Stimulated activated CD4-positive, alpha-beta T cell treated with anti-CD3 and anti-CD28 coated beads, Interleukin-1b, Interleukin-23, amount 100 ng/mL, for 24 hours (primary cell): ENCODE measurements at regions not wholly inside any gene's neighbourhood (a gene's known extent, or its start where the extent isn't known, plus 50 kb on each side); places are given as distances from the start of the nearest gene placed in this dataset.
"Not testable (repeated sequence)": the region's sequence is repeated elsewhere in the genome, so short reads cannot be mapped to it uniquely, and the experiment has no call there.

Experiments
- DNase-seq, 4 experiments: peaks; one replicate each; pipeline ENCODE4 v3.0.0-alpha.2; 2020; ENCODE audit warnings: low read depth in 4 of 4, low spot score in 1 of 4

GRCh38 chr12:67893022-67893580 lies 96.1 kb upstream of the IFNG-AS1 start:
- no peak for DNase-seq

- DNase-seq: not testable (repeated sequence)
Observed at GRCh38 chr12:67900418-67900817, 88.8 kb upstream of the IFNG-AS1 start.

GRCh38 chr12:67909091-67909531 lies 80.1 kb upstream of the IFNG-AS1 start:
- no peak for DNase-seq

GRCh38 chr12:67909681-67910080 lies 79.6 kb upstream of the IFNG-AS1 start:
- DNase-seq: no peak

GRCh38 chr12:67910360-67911274 lies 78.6 kb upstream of the IFNG-AS1 start:
- DNase-seq: no peak

DNA sequence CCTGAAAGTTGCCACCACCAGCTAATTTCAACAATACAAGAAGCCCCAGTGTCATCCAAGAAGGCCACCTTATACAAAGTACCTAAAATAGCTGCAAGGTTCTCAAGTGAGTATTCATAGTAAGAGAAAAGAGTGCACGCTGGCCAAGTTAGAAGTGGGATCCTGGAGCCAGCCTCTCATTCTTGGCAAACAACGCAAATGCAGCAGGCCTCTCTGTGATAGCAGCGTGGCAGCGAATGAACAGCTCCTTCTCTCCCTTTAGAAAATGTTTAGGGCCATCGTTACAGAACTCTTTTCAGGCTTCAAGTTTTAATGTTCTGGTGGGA lies 78.0 kb upstream of the IFNG-AS1 start:
- DNase-seq: no peak

DNA sequence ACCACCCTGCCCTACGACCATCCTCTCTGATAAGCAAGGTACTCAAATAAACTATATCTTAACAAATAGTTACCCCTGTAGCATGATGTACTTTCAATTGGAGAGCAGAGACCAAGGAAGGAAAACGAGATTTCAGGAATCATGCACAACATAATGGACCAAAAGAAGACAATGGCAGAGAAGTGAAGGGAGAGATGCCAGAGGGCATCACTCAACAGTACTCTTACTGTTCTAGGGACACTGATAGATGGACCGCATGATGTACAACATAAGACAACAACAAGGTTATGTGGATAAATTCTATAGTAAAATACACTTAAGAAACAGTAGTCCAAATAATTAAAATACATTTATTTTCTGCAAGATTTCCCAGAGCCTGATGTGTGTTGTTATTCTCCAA lies 77.5 kb upstream of the IFNG-AS1 start:
- DNase-seq: no peak

GRCh38 chr12:67915335-67915851 lies 73.9 kb upstream of the IFNG-AS1 start:
- DNase-seq: no peak

GRCh38 chr12:67916266-67916970 lies 72.8 kb upstream of the IFNG-AS1 start:
- DNase-seq: no peak

- DNase-seq: no peak
Observed at GRCh38 chr12:67917811-67918210, 71.4 kb upstream of the IFNG-AS1 start.

DNA sequence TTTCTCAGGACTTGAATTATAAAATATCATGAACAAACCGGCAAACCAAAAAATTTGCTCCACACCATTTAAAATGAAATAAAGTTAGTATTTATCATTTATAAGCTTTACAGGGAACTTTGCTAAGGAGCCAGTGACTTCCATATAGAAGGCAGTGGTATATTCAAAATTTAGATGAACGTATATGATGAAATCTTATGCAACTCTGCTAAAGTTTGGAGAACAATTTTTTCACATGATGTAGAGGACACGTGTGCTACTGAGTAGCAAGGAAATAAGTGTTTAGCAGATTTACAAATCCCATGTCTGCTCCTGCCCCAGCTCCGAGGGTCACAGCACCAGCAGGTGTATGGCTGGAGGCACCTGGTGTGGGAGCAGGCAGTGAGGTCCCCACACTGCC lies 70.8 kb upstream of the IFNG-AS1 start:
- DNase-seq: no peak

DNA sequence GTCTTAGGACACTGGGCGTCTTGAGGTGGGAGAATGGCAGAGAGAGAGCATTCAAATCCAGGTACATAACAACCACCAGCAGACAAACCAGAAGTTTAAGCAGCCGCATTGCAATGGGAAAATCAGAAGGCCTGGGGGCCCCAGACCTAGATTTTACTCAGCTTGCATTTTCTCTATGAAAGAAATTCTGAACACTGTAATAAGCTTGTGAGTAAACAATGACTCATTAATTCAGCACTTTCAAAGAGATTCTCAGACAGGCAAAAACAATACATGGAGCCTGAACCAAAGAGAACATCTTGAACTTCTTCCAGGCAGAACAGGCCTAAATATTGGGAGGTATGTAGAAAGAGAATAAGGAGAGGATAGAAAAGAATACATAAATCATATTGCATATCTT lies 69.8 kb upstream of the IFNG-AS1 start:
- no peak for DNase-seq

DNA sequence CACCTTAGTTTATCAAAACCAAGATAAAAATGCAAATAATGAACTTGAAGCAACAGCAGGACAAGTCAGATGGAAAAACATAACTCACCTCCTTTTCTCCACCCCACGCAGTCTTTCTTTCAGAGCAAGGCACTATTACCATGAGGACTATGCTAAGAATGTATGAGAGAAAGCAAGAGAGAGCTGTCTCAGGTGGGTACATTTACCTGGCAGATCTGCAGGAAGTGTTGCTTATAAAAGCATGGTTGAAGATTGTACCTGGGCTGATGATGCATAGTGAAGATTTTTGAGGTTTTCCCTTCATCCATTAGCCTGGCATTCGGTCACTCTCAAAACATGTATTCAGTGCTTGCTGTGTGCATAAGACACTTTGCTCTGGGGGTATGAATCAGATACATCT lies 68.8 kb upstream of the IFNG-AS1 start:
- no peak for DNase-seq

GRCh38 chr12:67921286-67921685 lies 68.0 kb upstream of the IFNG-AS1 start:
- no peak for DNase-seq

DNA sequence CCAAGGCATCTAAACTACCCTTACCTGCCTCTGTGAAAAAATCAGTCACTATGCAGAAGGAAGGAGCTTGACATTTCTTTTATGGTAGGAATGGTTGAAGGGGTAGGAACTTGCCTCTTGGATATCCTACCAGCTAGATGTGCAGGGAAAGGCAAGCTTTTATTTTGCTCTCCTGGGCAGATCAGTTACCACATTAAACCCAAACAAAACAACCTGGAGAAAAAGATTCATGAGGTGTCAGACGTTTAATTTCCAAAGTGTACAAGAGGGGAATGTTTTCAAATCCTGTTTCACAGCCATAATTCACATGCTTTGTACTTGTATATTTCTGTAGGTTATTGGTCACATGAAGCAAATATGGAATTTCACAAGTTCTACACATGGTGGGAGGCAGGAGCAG lies 67.0 kb upstream of the IFNG-AS1 start:
- DNase-seq: no peak

DNA sequence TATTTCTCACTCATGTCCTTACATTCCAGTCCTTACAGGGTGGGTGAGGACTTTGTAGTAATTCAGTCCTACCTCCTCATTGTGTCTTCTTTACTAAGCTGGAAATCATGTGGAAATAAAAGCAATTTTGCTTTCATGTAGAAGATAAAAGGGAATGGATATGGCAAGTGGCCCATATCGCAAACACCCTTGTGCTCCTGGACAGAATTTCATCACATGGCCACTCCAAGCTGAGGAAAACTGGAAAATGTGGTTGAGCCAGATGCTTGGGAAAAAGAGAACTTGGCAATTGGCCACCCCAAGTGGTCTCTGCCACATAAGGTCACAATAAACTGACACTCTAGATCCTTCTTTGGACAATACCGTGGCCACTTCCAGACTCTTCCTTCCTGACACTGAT lies 64.2 kb upstream of the IFNG-AS1 start:
- DNase-seq: no peak

GRCh38 chr12:67925552-67925951 lies 63.7 kb upstream of the IFNG-AS1 start:
- DNase-seq: no peak

DNA sequence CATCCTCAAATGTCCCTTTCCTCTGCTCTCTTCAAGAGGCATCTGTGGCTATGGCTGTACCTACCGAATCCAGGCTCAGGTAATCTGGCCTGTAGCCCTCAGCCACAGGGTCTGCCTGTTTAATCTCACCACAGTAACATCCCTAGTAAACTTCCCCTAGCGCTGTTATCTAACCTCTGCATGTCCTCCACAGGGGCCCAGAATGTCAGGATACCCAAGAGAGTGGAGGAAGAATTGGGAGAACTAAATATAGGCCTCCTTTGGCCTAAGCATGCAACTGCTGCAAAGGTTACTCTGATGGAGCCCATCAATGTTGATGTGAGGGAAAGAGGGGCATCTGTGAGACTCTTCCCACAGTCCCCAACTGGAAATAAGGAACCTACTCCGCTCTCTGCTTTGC lies 63.2 kb upstream of the IFNG-AS1 start:
- DNase-seq: no peak

GRCh38 chr12:67927324-67927723 lies 61.9 kb upstream of the IFNG-AS1 start:
- DNase-seq: no peak

DNA sequence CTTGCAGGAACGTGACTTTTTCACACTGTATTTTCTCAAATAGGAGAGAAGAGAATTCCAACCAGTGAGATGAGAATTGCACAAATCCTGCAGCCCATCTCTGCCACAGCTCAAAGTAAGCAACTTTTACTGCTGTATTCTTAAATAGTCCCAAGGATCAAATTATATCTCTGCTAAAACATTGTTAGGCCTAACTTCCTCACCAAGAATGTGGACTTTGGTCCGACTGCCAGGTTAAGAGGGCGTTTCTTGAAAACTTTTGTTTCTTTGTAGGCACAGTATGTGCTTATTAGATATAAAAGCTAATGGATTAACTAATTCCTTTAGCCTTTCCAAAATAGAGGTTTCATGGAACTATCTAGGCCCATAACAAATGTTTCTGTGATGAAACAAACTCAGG lies 61.4 kb upstream of the IFNG-AS1 start:
- DNase-seq: no peak

DNA sequence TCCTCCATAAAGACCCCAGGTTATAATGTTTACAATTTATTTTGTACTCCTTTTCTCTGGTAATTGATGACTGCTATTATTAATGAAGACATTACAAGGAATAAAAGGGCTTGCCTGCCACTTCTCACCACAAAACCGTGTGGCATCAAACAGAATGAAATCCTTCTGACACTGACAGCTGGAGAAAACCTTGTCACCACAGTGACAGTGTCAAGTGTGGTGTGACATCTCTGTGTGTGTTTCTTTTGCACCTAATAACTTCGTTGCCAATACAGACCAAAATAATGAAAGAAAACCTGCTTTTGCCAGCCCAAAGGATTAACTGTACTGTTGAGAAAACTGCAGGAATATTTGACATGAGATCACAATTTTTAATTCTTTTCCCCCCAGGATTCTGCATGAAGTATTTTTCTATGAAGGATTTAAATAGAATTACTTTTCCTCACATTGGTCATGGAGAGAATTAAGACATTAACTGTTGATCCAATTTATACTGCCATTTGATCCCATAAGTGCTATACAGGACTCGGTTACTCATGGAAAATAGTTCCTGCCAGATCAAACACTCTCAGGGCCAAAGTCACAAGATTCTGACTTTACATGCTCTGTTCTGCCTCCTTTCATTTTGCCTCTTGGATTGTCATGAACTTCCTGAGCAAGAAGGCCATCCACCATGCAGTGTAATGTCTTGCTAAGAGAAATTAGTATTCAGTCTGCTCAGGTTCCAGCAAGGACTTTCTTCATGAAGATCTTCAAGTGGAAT lies 60.4 kb upstream of the IFNG-AS1 start:
- no peak for DNase-seq
